PC-3 (cell line): ENCODE measurements at regions not wholly inside any gene's neighbourhood (a gene's known extent, or its start where the extent isn't known, plus 50 kb on each side); places are given as distances from the start of the nearest gene placed in this dataset.

ENCODE experiments used
- ATAC-seq: fragments of 200-7000 bp; cut with Tn5 transposase; 2 replicates; pipeline ENCODE4 v1.9.1; 2020; ENCODE audit warnings: mild to moderate bottlenecking, moderate library complexity
- BruUV-seq: library from RNA; stranded (reverse); fragments of 400-500 nt; replicated peaks from 2 replicates; lab custom pipeline; 2021; lab: Mats Ljungman, UMichigan
- CTCF ChIA-PET: fragments of 300-600 bp; sonication (Branson Sonifier 250); formaldehyde crosslinking; loops from one replicate; lab custom pipeline; 2022; ENCODE audit warnings: antibody characterized with exemption; lab: Charles Lee
- POLR2A ChIA-PET: fragments of 300-600 bp; sonication (Branson Sonifier 250); formaldehyde crosslinking; loops from one replicate; lab custom pipeline; 2022; ENCODE audit warnings: antibody characterized with exemption; ENCODE audit not compliant: unreplicated experiment; lab: Charles Lee
- DNase-seq: peaks from one replicate; pipeline ENCODE4 v3.0.0-alpha.2; 2015
- H2AFZ ChIP-seq: fragments of 300-600 bp; sonication (generic); 2 replicates; pipeline ENCODE4 v1.6.0; 2016; ENCODE audit warnings: antibody characterized with exemption, low read length
- H3F3A ChIP-seq: fragments of 300-600 bp; sonication (generic); one replicate; pipeline ENCODE4 v1.6.0; 2017; ENCODE audit warnings: antibody characterized with exemption, low read length, control low read depth, mild to moderate bottlenecking; ENCODE audit not compliant: unreplicated experiment
- H3K27ac ChIP-seq: fragments of 300-600 bp; sonication (generic); 2 replicates; pipeline ENCODE4 v1.5.1; 2016; ENCODE audit warnings: mild to moderate bottlenecking, low read length
- H3K27me3 ChIP-seq: fragments of 300-600 bp; sonication (generic); 2 replicates; pipeline ENCODE4 v1.6.1; 2016; ENCODE audit warnings: low read length, mixed read lengths
- H3K36me3 ChIP-seq: fragments of 300-600 bp; sonication (generic); 2 replicates; pipeline ENCODE4 v1.6.1; 2016; ENCODE audit warnings: low read depth, mixed run types, low read length, mixed read lengths
- H3K4me1 ChIP-seq: fragments of 300-600 bp; sonication (generic); 2 replicates; pipeline ENCODE4 v1.5.1; 2016; ENCODE audit warnings: low read length; ENCODE audit not compliant: insufficient read depth
- H3K4me2 ChIP-seq: fragments of 300-600 bp; sonication (generic); 2 replicates; pipeline ENCODE4 v1.6.0; 2016; ENCODE audit warnings: low read length
- H3K4me3 ChIP-seq: fragments of 300-600 bp; sonication (generic); 2 replicates; pipeline ENCODE4 v1.5.1; 2016; ENCODE audit warnings: mild to moderate bottlenecking, low read length, mixed read lengths
- H3K79me2 ChIP-seq: fragments of 300-600 bp; sonication (generic); 2 replicates; pipeline ENCODE4 v1.6.1; 2017; ENCODE audit warnings: low read length, mixed read lengths
- H3K9ac ChIP-seq: fragments of 300-600 bp; sonication (generic); 2 replicates; pipeline ENCODE4 v1.6.0; 2016; ENCODE audit warnings: mild to moderate bottlenecking, low read length
- H3K9me2 ChIP-seq: fragments of 300-600 bp; sonication (generic); replicated peaks from 2 replicates; pipeline ENCODE4 v1.6.1; 2016; ENCODE audit warnings: mixed run types, low read length, mixed read lengths
- H3K9me3 ChIP-seq: fragments of 300-600 bp; sonication (generic); 2 replicates; pipeline ENCODE4 v1.6.1; 2016; ENCODE audit warnings: low read length, mixed read lengths
- H4K20me1 ChIP-seq: fragments of 300-600 bp; sonication (generic); 2 replicates; pipeline ENCODE4 v1.6.1; 2016; ENCODE audit warnings: low read length, mixed read lengths
- EZH2 ChIP-seq: fragments of 300-600 bp; sonication (generic); IDR thresholded peaks from one replicate; pipeline ENCODE4 v1.6.1; 2017; ENCODE audit warnings: antibody characterized with exemption, mild to moderate bottlenecking, low read length; ENCODE audit not compliant: unreplicated experiment
- EZH2phosphoT487 ChIP-seq: fragments of 300-600 bp; sonication (generic); IDR thresholded peaks from 2 replicates; pipeline ENCODE4 v1.6.1; 2018; ENCODE audit warnings: mild to moderate bottlenecking, antibody characterized with exemption, low read length, borderline replicate concordance
- intact Hi-C: fragments of 100-400 bp; cut with micrococcal nuclease; formaldehyde crosslinking; loops from 2 replicates; pipeline ENCODE4 v1.9.0; 2023
- TF ChIP-seq, protein P1 (sequence below): fragments of 300-600 bp; sonication (generic); conservative IDR thresholded peaks from 2 replicates; pipeline ENCODE4 v1.5.1; 2017; ENCODE audit warnings: antibody characterized with exemption, low read depth, mild to moderate bottlenecking, low read length

DNA sequence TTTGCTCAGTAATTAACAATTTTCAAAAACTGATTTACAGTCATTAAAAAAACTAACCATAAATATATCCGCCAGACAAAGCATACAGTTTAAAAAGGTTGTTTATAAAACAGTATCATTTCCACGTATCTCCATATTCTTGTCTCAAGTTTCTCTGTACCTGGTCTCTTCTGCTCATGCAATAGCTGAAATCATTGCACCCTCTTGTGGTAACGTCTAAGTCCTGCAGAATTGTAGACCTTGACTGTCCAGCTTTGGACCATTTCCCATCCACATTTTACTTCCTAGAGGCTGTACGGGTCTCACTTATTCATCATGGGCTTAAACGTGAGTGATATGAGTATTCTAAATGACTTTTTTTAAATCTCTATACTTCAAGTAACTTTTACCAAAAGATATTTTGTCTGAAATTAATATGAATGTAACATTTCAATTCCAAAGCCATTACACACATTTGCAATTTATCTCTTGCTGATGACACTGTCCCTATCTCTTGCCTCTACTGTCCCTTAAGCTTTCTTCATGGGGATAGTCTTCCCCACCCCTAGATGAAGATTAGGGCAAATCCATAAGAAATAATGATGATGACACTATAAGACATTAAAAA lies 118.5 kb downstream of the BTC start:
- Histone ChIP-seq H3F3A (no peaks in the 10 kb centered on the region), H3K27me3 (no peaks in the 10 kb centered on the region), H3K9me3 (no peaks in the 10 kb centered on the region), H3K27ac (no peak overlapping the region), H3K4me1 (peaks cover 12% of the 10 kb centered on the region), H2AFZ (peak overlapping the region; percentile 29; the same call in 1 of the 2 replicates), H3K9me2 (no peaks in the 10 kb centered on the region), H3K79me2 (no peaks in the 10 kb centered on the region), H3K4me2 (0 out of 2 replicates have a peak overlapping the region, but pooled peaks have one; percentile 14), H3K9ac (no peak overlapping the region), H3K36me3 (no peaks in the 10 kb centered on the region), H4K20me1 (no peaks in the 10 kb centered on the region), H3K4me3 (no peak overlapping the region)
- CTCF ChIA-PET, result interaction anchor here (0.5 to 1.4 kb wide), 5 partner anchors 20 to 487 kb away, joined by 3 to 4 read pairs (median 3); no protein-coding TSS in a partner anchor
- no peak for TF ChIP-seq EZH2phosphoT487
- TF ChIP-seq EZH2, result no peak
- TF ChIP-seq, protein P1, sequence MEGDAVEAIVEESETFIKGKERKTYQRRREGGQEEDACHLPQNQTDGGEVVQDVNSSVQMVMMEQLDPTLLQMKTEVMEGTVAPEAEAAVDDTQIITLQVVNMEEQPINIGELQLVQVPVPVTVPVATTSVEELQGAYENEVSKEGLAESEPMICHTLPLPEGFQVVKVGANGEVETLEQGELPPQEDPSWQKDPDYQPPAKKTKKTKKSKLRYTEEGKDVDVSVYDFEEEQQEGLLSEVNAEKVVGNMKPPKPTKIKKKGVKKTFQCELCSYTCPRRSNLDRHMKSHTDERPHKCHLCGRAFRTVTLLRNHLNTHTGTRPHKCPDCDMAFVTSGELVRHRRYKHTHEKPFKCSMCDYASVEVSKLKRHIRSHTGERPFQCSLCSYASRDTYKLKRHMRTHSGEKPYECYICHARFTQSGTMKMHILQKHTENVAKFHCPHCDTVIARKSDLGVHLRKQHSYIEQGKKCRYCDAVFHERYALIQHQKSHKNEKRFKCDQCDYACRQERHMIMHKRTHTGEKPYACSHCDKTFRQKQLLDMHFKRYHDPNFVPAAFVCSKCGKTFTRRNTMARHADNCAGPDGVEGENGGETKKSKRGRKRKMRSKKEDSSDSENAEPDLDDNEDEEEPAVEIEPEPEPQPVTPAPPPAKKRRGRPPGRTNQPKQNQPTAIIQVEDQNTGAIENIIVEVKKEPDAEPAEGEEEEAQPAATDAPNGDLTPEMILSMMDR, result peak; percentile 86
- DNase-seq (peak; percentile 82), ATAC-seq (peak; percentile 81)
- intact Hi-C loops, result loop anchor here (1.0 kb wide), 3 partner anchors 119 to 355 kb away; partner anchors contain the start of gene BTC
- POLR2A ChIA-PET, result no interaction called here
- no TSS peak for BruUV-seq

DNA sequence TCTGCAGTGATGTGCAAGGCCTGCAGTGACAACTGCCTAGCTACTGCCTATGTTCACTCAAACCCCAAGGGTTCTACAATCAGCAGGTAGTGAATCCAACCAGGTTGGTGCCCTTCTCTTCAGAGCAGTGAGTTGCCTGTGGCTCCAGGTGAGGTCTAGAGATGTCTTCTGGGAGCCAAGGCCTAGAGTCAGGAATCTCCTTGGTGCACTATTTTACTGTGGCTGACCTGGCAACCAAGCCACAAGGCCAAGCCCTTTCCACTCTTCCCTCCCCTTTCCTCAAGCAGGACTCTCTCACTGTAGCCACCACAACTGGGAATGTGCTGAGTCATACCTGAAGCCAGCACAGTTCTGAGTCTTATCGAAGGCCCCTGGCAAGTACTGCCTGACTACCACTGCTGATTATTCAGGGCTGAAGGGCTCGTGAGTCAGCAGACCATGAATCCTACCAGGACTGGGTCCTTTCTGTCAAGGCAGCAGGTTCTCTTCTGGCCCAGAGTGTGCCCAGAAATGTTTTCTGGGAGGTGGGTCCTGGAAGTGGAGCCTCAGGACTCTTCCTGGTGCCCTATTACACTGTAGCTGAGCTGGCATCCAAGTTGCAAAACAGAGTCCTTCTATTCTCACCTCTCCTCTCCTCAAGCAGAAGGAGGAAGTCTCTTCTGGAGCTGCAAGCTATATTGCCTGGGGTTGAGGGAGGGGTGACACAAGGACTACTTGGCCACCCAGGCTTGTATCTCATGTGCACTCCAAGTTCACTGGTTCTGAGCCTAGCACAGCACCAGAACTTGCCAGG lies 111.6 kb downstream of the BTC start:
- Histone ChIP-seq H3K27me3 (no peaks in the 10 kb centered on the region), H3K4me2 (0 out of 2 replicates have a peak overlapping the region, but pooled peaks have one; percentile 11), H3K4me3 (no peak overlapping the region), H3K9me2 (no peaks in the 10 kb centered on the region), H2AFZ (peak overlapping the region; percentile 19; the same call in 1 of the 2 replicates), H3K27ac (peak overlapping the region; percentile 76), H3K9ac (peak overlapping the region; percentile 27; the same call in 1 of the 2 replicates), H3F3A (no peaks in the 10 kb centered on the region), H3K36me3 (no peaks in the 10 kb centered on the region), H3K9me3 (no peaks in the 10 kb centered on the region), H4K20me1 (no peaks in the 10 kb centered on the region), H3K79me2 (no peaks in the 10 kb centered on the region), H3K4me1 (peaks cover 15% of the 10 kb centered on the region)
- CTCF ChIA-PET, result no interaction called here
- ATAC-seq (peak; percentile 100), DNase-seq (peak; percentile 92)
- POLR2A ChIA-PET, result no interaction called here
- BruUV-seq, result no TSS peak
- intact Hi-C loops, result no loop called here
- TF ChIP-seq, protein P1, result no peak
- no peak for TF ChIP-seq EZH2phosphoT487
- no peak for TF ChIP-seq EZH2
